ENCODE measurements at regions not wholly inside any gene's neighbourhood (a gene's known extent, or its start where the extent isn't known, plus 50 kb on each side); places are given as distances from the start of the nearest gene placed in this dataset.
"Not testable (repeated sequence)": the region's sequence is repeated elsewhere in the genome, so short reads cannot be mapped to it uniquely, and the experiment has no call there.

DNA sequence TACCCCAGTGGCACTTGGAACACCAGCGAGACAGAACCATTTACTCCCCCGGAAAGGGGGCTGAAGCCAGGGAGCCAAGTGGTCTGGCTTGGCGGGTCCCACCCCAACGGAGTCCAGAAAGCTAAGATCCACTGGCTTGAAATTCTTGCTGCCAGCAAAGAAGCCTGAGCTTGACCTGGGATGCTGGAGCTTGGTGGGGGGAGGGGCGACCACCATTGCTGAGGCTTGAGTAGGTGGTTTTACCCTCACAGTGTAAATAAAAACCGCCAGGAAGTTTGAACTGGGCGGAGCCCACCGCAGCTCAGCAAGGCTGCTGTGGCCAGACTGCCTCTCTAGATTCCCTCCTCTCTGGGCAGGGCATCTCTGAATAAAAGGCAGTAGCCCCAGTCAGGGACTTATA lies 62.8 kb downstream of the RPS24 start:
- DNase-seq, result not testable (repeated sequence)

DNA sequence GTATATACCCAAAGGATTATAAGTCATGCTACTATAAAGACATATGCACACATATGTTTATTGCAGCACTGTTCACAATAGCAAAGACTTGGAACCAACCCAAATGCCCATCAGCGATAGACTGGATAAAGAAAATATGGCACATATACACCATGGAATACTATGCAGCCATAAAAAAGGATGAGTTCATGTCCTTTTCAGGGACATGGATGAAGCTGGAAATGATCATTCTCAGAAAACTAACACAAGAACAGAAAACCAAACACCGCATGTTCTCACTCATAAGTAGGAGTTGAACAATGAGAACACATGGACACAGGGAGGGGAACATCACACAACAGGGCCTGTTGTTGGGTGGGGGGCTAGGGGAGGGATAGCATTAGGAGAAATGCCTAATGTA lies 68.9 kb downstream of the RPS24 start:
- not testable (repeated sequence) for DNase-seq

DNA sequence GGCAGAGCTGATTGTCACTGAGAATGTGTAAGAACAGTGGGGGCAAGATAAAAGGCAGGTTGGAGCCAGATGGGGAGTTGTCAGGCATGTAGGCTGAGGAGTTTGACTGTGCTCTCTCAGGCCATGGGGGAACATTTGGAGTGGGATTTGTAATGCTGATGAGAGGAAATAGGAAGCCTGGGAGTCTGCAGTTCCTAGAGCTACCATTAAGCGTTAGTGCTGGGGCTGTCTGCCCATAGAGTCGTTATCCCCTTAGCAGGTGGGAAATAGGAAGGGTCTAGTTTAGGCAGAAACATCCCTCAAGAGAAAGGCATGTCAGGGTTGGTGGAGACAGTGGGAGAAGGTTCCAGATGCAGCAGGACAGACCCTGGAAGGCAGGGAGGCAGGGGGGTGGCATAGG lies 75.5 kb downstream of the RPS24 start:
- DNase-seq, result no peak

DNA sequence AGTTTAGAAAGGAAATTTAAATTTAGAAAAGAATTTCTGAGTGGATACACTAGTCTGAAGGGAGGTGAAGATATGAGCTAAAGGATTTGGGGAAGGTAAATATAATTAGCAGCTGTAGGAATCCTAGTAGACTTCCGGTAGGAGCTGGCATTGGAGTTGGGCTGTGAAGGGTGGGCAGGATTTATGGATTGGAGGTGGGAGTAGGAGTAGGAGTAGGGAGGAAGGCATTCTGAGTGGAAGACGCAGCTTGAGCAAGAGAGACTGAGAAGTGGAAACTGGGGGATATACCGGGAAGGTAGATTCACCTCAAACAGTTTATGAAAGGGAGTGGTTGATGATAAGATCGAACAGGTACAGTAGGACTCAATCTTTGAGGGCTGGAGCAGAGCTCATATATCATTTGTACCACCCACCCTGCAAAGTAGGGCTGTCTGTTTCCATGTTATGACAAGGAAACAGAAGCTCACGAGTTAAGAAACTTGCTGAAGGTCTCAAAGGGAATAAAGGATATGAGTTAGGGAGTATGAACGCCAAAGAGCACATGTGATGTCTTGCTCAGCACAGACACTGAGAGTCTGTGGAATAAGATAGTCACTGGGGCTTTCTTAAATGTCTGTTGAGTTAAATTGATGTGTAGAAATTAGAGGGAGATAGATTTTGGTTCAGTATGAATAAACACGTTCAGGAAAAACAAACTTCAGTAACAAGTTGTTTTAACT lies 81.6 kb downstream of the RPS24 start:
- no peak for DNase-seq

DNA sequence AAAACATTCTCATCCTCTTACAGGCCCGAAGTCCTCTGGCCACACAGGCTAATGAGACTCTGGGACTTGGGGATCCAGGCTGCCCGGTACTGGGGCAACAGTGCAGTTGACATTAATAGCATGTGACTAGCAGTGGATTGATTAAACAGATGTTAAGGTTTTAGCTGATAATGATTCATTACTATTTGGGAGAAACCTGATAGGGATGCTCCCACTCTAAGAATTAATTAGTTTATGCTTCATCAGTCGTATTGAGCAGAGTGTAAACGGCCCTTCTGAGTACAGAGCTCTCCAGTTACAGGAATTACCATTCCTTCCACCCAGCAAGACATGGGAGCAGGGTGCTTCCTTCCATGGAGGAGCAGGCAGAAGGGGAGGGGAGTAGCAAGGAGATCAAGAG lies 82.7 kb downstream of the RPS24 start:
- no peak for DNase-seq

DNA sequence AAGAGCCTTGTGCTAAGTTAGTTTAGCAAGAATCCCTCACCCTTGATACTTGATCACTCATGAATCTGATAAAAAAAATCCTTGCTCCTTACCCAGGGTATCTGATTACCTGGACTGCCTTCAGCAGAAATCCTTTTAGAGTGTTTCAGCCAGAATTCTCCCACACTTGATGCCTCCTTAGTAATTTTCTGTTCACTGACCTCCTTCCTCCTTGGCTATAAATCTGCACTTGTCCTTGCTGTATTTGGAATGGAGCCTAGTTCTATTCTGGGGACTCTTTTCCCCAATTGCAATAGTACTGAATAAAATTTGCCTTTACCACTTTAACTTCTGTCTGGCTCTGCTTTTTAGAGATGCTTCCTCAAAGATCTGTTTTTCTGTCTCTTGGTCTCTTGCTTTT lies 84.9 kb downstream of the RPS24 start:
- DNase-seq, result no peak

DNA sequence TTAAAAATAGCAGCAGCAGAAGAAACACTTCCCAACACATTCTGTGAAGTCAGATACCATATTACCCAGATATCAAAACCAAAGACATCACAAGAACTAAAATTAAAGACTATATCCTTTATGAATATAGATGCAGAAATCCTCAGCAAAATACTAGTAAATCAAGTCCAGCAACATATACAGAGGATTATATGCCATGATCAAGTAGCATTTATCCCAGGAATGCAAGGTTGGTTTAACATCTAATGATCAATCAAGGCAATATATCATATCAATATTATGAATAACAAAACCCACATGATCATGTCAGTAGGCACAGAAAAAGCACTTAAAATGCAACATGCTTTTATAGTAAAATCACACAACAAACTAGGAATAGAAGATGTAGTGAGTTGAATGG lies 88.1 kb downstream of the RPS24 start:
- DNase-seq, result no peak

DNA sequence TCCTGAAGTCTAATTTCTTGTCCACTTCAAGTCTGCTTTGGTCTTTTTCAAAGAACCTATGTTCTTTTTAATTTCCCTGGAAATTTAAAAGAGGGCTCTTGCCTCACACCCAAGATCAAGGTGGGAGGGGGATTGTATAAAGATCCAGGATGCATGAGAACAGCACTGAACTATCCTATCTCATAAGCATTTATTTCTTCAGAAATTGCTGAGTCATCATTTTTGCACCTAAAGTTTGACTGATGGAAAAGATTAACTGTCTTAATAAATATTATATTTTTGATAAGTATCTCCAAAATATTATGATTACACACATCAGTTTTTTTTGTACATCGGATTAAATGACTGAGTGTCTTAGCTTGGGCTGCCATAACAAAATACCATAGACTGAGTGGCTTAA lies 90.5 kb downstream of the RPS24 start:
- DNase-seq, result no peak

DNA sequence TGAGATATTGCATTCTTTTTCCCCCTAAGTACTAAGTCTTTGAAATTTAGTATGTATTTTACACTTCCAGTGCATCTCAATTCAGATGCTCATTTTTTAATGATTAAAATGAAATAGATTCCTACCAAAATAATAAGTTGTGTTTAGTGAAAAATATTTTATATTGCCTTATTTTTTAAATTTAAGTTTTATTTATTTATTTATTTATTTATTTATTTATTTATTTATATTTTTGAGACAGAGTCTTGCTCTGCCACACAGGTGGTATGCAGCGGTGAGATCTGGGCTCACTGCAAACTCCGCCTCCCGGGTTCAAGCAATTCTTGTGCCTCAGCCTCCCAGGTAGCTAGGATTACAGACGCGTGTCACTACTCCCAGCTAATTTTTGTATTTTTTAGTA lies 95.5 kb downstream of the RPS24 start:
- no peak for DNase-seq

DNA sequence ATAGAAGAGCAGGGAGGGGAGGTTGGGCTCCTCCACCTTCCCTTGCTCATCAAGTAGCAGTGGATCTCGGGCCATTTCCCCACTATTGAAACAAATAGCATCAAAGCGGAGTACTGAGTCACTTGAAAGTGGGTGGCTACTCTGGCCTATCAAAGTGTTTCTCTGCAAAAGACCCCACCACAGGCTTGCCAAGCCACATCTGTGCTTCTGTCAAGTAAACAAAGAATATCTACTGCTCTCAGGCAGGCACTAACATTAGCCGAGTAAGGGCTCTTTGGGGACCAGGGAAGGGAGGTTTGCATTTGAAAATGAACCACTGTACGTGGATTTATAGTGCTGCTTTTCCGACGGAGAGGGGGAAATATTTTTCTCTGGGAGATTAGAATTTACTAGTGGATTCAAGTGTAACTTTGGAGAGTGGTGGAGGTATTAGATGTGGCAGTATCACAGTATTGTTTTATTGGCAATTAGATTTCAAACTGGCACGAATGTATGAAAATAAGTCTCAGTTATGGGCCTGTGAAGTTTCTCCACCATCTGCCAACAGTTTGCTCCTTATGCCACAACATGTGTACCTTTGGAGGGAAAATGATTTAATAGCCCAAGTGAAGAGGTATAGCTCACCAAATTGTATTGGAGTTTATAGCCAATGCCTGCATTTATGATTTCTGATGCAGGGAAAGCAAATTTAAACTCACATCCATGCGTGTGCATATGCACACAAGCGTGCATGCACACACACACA lies 97.5 kb downstream of the RPS24 start:
- no peak for DNase-seq

DNA sequence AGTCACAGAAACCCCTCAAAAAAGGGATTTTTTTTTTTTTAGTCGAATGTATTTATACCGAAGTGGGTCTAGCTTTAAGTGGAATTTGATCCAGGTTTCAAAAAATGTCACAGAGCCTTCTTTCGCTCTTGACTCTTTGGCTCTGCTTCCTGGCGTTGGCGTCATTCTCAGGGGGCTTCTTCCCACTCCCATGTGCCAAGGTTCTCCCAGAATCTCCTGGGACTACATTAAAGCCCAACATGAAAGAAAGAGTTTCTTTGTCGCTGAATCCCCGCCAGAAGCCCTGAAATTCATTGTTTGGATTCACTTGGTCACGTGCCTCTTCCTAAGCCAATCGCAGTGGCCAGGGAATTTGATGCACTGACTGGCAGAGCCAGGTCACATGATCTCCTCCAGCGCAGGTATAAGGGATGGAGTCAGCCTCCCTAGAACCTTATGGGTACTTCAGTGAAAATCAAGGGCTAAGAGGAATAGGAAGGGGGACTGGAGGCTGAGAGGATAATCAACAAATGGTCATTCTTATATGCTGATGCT lies 101.2 kb downstream of the RPS24 start:
- DNase-seq, result no peak

DNA sequence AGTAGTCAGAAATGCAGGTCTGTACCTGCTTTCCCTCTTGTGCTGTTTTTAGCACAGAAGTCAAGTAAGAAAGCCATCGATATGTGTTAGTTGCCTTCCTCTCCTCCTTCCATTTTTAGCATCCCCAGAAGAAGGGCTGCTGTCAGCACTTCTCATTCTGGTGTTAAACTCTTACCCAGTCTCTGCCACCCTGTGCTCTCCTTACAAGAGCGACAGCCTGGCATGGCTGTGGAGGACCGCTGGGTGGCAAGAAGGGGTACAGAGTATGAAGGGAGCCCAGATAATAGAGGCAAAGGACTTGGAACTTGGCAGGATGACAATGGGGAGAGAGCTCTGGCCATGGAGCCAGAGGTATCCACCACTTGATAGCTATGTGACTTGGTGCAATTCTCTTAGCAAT lies 103.5 kb downstream of the RPS24 start:
- no peak for DNase-seq

DNA sequence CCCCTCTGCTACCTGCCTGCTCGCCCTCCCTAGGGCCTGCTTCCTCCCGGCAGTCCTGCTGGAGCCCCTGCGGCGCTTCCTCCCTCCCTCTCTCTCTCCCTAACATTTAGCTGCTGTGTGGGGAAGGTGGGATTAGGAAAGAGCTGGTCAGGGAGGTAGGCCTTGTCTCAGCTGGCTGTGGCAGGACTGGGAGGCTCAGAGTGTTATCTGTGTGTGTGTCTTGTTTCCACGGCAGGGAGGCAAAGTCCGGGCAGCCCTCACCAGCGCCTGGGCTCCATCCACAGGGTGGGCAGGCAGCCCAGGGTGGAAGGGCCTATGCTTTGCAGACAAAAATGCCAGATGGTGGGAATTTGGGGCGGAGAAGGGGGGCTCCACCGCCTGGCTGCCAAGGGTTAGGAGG lies 105.7 kb downstream of the RPS24 start:
- DNase-seq, result no peak

DNA sequence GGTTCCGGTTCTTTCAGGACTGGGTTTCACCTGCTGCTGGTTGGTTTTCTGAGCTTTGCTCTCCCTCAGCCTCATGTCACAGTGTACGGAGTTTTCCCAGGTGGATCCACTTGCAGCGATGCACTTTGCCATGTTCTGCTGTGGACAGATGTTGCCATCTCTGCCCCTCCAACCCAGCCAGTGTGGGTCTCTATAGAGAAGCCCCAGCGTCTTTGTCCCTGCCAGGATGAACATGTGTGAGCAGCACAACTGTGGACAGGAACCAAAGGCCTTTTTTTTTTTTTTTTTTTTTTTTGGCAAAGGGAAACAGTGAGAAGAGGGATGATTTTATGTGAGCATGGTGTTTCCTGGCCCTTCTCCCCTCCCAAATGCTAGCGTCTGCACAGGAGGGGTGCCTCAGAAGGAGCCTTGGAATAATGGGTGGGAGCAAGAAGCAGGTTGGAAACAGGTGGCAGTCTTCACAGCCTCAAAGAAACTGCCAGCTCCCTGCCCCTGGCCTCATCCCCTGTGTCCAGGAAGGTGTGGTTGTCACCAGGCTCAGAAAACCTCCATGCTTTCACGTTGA lies 106.5 kb downstream of the RPS24 start:
- no peak for DNase-seq

DNA sequence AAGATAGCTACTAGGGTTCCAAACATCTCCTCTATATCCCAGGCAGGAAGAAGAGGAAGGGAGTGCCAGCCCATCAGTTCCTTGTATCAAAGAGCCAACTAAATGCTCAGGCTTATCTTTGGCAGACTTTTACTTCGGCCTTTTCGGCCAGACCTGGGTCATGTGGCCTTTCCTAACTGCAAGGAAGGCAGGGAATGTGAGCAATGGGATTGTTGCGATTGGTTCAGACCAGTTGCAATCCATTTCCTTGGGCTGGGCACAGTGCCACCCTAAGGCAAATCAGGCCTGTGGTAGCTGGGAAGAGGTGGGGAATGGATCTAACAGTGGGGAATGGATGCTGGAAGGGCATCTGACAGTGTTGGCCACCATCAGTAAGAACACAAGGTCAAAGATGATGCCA lies 109.9 kb downstream of the RPS24 start:
- DNase-seq, result no peak

DNA sequence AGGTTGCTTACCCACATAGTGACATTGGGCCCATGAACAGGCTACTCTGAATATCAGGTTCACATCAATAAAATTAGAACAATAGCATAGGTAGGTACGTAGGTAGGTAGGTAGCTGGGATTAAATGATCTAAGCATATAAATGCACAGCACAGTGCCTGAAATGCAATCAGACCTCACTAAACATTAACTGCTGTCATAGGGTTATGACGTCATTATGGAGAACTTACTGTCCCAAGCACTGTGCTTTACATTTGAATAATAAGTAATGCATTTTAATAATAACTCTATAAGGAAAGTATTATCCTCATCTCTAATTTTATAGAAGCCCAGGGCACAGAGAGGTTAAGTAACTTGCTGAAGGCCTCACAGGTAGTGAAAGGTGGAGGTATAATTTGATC lies 112.5 kb downstream of the RPS24 start:
- DNase-seq, result no peak

DNA sequence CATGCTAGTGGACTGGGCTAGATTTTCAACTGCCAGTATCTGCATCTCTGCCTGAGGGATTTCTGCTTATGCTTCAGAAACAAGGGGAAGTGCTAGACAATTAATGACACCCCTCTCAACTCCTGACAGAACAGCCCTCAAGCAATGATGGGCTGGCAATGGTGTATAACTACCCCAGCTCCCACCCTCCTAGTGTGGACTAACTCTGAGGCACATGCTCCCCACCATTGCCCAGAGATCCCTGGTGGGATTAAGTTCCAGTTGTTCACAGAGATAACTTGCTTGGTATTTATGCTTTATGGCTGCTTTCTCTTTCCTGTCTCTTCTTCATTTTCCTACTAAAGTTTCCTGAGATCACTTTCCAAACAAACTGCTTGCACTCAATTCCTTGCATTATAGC lies 113.5 kb downstream of the RPS24 start:
- no peak for DNase-seq

DNA sequence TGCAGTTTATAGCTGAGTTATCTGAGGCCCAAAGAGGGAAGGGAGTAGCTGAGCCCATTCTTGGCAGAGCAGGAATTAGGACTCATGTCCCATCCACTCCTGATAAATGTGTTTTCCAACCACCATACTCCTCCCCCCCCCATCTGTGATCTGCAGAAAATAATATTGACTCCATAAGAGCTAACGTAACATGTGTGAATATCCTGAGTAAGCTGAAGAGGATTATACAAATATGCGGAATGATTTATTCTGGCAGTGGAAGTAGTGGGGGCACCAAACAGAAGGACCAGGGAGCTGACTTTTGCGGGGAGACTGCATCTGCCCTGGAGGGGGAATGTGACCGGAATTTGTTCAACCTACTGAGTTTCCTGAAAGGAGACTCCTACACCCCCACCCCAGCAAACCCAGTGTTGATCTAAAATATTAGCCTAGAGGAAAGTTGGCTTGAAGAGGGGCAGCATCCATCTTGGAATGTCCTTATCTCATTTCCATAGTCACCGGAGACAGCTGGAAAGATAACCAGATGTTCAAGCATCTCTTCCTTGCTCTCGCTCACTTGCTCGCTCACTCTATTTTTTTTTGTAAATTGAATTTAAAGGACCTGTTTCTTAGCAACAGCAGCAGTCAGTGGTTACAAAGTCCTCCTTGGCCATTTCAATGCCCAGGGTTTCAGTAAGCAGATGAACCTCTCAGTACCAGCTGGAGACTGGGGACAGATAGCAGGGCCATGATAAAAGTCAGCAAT lies 114.7 kb downstream of the RPS24 start:
- no peak for DNase-seq

DNA sequence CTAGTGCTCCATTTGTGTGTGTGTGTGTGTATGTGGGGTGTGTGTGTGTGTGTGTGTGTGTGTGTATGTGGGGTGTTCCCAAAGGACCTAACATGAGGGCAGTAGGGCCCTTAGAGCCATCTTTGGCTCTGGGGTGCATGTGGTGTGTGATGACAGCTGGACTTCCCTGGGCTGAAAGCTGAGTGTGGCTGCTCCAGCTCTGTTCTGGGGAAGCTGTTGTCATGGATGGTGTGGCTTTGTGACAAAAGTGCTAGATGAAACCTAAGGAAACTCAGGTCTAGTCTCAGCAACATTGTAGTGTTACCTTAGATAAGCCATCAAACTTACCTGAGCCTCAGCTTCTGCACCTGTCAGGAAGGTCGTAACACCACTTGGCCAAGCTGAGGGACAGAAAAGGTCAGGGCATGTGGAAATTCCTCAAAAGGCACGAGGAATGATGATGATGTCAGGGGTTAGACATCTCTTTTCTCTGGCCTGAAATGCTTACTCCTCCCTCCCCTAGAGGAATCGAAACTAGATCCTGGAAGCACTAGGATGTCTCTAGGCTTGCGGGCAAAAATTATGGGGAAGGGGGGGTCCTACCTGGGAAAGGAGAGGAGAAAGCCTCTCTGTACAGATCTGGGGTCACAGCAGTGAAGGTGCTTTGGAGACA lies 115.4 kb downstream of the RPS24 start:
- DNase-seq, result no peak

DNA sequence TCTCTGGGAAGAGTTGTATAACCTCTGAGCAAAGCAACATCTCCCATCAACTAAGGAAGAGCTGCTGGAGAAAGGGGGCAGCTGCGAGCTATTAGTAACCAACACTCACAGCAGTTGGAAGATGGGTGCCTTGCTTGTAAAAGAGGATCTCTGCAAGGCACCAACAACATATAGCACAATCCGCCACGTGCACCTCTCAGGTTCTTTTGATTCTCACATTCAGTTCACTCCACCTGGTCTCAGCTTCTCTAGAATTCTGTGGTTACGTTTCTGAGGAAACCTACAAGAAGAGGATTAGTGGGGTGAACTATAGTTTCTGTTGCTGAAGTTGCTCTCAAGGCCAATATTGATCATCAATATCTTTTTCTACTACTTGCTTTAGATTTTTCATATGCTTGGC lies 117.1 kb downstream of the RPS24 start:
- no peak for DNase-seq

DNA sequence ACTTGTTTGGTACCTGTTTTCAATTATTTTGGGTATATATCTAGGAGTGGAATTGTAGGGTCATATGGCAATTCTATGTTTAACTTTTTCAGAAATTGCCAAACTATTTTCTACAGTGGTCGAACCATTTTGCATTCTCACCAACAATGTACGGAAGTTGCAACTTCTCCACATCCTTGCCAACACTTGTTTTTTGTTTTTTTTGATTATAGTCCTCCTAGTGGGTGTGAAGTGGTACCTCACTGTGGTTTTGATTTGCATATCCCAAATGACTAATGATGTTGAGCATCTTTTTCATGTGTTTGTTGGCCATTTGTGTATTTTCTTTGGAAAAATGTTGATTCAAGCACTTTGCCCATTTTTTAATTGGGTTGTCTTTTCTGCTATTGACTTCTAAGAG lies 122.1 kb downstream of the RPS24 start:
- DNase-seq, result no peak

DNA sequence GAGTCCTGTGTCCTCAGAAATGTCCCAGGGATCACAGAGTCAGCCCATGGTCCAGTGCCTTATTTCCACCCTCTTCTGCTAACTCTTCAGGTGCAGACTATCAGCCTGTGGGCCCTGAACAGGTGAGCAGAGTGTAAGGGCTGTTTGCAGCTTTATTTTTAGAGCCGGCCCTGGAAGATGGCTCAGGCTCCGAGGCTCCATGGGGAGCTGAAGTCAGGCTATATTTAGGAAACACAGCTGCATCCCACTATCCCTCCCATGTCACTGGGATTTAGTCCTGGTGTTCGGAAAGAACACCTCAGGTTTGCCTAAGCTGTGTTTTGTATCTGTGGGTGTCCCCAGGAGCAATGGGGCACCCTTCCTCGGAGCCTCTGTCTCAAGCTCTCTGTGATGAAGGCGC lies 126.9 kb downstream of the RPS24 start:
- DNase-seq, result no peak

DNA sequence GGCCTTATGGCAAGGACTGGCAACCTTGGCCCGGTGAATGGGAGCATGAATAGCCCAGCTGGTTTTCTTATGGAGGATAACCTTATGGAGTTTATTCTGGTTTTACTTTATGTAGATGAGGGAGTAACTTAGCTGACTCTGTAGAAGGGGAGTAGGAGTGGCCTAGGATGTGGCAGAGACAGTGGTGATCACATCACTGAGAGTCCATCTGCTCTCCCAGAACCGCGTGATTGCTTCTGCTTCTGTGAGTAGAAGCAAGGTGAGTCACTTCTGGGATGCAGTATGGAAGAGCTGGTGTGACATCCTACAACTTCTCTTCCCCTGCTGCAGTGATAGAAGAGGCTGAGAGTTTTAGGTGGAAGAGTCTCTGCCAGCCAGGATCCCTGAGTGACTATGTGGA lies 129.2 kb downstream of the RPS24 start:
- DNase-seq, result no peak
